ENCODE measurements at regions not wholly inside any gene's neighbourhood (a gene's known extent, or its start where the extent isn't known, plus 50 kb on each side); places are given as distances from the start of the nearest gene placed in this dataset.
"Not testable (repeated sequence)": the region's sequence is repeated elsewhere in the genome, so short reads cannot be mapped to it uniquely, and the experiment has no call there.

DNA sequence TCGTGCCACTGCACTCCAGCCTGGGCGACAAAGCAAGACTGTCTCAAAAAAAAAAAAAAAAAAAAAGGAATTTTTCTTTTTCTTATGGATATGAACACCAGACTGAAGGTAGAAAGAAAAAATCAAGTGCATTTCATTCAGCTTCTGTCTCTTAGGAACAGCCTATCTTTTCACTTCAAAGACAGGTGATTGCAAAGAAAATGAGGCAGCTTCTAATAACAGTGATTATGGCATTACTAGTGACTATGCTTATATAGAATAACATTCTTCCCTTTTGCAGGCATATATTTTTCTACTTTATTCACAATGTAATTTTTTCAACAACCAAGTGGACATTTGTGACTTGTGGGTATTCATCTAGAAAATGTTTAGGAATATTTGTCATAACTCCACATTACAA lies 295.5 kb upstream of the ATXN7L3B start:
- TF ChIP-seq POLR2A (IDR thresholded peaks at IDR 0.05) (no peak), POLR2AphosphoS5 (IDR thresholded peaks at IDR 0.05) (no peak)
- TF ChIP-seq, protein P1, sequence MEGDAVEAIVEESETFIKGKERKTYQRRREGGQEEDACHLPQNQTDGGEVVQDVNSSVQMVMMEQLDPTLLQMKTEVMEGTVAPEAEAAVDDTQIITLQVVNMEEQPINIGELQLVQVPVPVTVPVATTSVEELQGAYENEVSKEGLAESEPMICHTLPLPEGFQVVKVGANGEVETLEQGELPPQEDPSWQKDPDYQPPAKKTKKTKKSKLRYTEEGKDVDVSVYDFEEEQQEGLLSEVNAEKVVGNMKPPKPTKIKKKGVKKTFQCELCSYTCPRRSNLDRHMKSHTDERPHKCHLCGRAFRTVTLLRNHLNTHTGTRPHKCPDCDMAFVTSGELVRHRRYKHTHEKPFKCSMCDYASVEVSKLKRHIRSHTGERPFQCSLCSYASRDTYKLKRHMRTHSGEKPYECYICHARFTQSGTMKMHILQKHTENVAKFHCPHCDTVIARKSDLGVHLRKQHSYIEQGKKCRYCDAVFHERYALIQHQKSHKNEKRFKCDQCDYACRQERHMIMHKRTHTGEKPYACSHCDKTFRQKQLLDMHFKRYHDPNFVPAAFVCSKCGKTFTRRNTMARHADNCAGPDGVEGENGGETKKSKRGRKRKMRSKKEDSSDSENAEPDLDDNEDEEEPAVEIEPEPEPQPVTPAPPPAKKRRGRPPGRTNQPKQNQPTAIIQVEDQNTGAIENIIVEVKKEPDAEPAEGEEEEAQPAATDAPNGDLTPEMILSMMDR (IDR thresholded peaks at IDR 0.05) = no peak
- Histone ChIP-seq H3K27me3 (no peaks in the 10 kb centered on the region), H3K9me3 (peaks cover 9 to 15% of the 10 kb centered on the region in 2 donors), H3K27ac (no peak overlapping the region), H3K4me1 (no peaks in the 10 kb centered on the region), H3K4me3 (no peak overlapping the region), H3K36me3 (no peaks in the 10 kb centered on the region)
- intact Hi-C loops (cut with DNase I; ENCODE audit: low total_unique reads) = no loop called here
- DNase-seq (ENCODE audit: low spot score in 2 of 2) = no peak

DNA sequence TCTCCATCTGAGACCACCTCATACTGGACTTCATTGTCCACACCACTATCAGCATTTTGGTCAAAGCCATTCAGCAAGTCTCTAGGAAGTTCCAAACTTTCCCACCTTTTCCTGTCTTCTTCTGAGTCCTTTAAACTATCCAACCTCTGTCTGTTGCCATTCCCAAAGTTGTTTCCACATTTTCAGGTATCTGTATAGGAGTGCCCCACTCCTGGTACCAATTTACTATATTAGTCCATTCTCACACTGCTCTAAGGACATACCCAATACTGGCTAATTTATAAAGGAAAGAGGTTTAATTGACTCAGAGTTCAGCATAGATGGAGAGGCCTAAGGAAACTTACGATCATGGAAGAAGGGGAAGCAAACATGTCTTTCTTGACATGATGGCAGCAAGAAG lies 292.2 kb upstream of the ATXN7L3B start:
- intact Hi-C loops (cut with DNase I; ENCODE audit: low total_unique reads) = no loop called here
- Histone ChIP-seq H3K4me1 (no peaks in the 10 kb centered on the region), H3K36me3 (no peaks in the 10 kb centered on the region), H3K9me3 (no peaks in the 10 kb centered on the region), H3K27ac (no peak overlapping the region), H3K4me3 (no peak overlapping the region), H3K27me3 (no peaks in the 10 kb centered on the region)
- TF ChIP-seq POLR2A (IDR thresholded peaks at IDR 0.05) (no peak), POLR2AphosphoS5 (IDR thresholded peaks at IDR 0.05) (no peak)
- TF ChIP-seq, protein P1 (IDR thresholded peaks at IDR 0.05) = no peak
- DNase-seq (ENCODE audit: low spot score in 2 of 2) = no peak

DNA sequence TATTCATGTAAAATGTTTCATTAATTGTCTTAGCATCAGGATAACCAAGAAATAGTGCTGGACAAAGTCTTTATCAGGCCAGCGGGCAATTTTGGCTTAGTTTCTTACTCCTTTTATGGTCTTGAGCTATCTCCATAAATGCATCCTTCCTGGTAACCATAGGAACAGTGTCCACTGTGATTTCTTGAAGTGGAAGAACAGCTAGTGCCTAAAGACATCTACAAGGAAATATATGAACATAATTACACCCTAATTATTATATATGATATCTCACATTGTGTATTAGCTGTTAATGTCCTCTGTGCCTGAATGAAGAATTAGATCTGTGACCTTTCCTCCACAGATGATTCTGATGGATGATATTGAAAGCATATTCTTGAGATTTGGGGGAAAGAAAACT lies 286.7 kb upstream of the ATXN7L3B start:
- H3K9me3 ChIP-seq = peaks cover 0 to 9% of the 10 kb centered on the region in 2 donors
- no peak overlapping the region for H3K4me3 ChIP-seq
- H3K27me3 ChIP-seq = no peaks in the 10 kb centered on the region
- no peaks in the 10 kb centered on the region for H3K4me1 ChIP-seq
- no peaks in the 10 kb centered on the region for H3K36me3 ChIP-seq
- intact Hi-C loops (cut with DNase I; ENCODE audit: low total_unique reads) = no loop called here
- TF ChIP-seq POLR2AphosphoS5 (IDR thresholded peaks at IDR 0.05) (no peak), POLR2A (IDR thresholded peaks at IDR 0.05) (no peak)
- TF ChIP-seq, protein P1 (IDR thresholded peaks at IDR 0.05) = no peak
- H3K27ac ChIP-seq = no peak overlapping the region
- DNase-seq (ENCODE audit: low spot score in 2 of 2) = no peak

DNA sequence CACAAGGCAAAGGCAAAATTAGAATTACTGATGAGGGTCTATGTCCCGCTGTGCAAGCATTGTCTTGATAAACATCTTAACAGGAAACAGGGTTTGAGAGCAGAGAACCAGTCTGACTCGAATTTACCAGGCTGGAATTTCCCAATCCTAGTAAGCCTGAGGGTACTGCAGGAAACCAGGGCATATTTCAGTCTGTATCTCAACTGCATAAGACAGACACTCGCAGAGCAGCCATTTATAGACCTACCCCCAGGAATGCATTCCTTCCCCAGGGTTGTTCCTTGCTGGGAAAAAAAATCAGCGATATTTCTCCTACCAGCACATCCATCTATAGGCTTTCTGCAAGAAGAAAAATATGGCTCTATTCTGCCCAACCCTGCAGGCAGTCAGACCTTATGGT lies 283.8 kb upstream of the ATXN7L3B start:
- H3K4me1 ChIP-seq; DNase-seq (ENCODE audit: low spot score in 2 of 2); H3K4me3 ChIP-seq; H3K36me3 ChIP-seq; intact Hi-C loops (cut with DNase I; ENCODE audit: low total_unique reads); H3K27me3 ChIP-seq; H3K27ac ChIP-seq; H3K9me3 ChIP-seq: not testable (repeated sequence)

DNA sequence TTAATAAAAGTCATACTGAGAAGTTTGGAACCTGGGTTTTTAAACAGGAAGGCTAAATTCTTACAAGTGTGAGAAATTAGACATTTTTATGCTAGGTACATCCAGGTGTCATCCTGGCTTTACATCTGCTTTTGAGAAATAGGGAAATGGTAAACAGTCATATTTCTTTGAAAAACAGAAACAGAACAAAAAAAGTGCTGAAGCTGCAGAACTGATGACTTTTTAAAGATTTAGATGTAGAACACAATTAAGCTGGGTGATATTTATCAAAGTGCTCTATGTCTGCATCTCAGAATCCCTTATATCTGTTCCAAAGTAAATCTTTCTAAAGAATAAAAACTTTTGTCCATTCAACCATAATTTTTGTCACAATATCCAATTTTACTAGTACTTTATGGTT lies 282.9 kb upstream of the ATXN7L3B start:
- Histone ChIP-seq H3K9me3 (peaks cover 0 to 9% of the 10 kb centered on the region in 2 donors), H3K4me3 (no peak overlapping the region), H3K27ac (no peak overlapping the region), H3K27me3 (no peaks in the 10 kb centered on the region), H3K36me3 (no peaks in the 10 kb centered on the region), H3K4me1 (no peaks in the 10 kb centered on the region)
- no peak for TF ChIP-seq POLR2AphosphoS5 (IDR thresholded peaks at IDR 0.05)
- no peak for DNase-seq (ENCODE audit: low spot score in 2 of 2)
- intact Hi-C loops (cut with DNase I; ENCODE audit: low total_unique reads) = no loop called here

DNA sequence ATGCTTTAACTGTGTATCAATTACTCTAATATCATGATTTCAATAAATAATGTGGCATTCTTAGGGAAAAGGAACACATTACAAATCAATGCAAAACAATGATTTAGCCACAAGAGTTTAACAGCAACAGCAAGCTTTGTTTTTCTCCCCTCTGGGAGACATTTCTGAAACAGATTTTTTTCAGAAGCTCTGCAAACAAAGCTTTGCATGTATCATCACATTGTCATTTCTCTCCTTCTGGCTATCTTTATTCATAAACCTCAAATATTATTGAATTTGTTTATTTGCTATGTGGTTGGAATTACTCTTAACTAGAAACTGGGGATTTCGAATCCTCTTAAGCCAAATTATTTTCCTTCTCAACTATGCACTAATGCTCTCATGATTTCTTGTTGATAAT lies 278.4 kb upstream of the ATXN7L3B start:
- H3K4me3 ChIP-seq = no peak overlapping the region
- DNase-seq (ENCODE audit: low spot score in 2 of 2) = no peak
- H3K9me3 ChIP-seq = no peaks in the 10 kb centered on the region
- H3K36me3 ChIP-seq = no peaks in the 10 kb centered on the region
- TF ChIP-seq POLR2AphosphoS5 (IDR thresholded peaks at IDR 0.05) (no peak), POLR2A (IDR thresholded peaks at IDR 0.05) (no peak)
- TF ChIP-seq, protein P1 (IDR thresholded peaks at IDR 0.05) = no peak
- no peak overlapping the region for H3K27ac ChIP-seq
- intact Hi-C loops (cut with DNase I; ENCODE audit: low total_unique reads) = no loop called here
- H3K4me1 ChIP-seq = no peaks in the 10 kb centered on the region
- no peaks in the 10 kb centered on the region for H3K27me3 ChIP-seq

Data from breast epithelium (tissue), 4 donors.